ENCODE measurements at regions not wholly inside any gene's neighbourhood (a gene's known extent, or its start where the extent isn't known, plus 50 kb on each side); places are given as distances from the start of the nearest gene placed in this dataset.

DNA sequence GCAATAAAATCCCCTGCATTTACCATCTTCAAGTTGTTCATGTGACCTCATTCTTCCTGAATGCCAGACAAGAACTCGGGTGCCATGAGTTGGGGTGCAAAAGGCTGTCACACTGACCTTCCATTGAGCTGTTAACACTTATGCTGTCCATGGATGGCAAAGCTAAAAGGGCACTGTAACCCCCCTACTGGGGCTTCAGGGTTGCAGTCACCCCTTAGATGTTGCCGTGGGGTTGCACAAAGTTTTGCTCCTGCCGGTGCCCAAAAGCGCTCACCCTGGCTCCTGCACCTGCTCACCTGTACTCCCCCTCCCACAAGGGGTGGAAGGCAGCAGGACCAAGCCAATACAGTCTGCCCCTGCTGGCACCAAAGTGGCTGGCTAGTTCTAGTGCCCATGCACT, 208.2 kb downstream of the RHOU start:
- TF ChIP-seq POLR2A (IDR thresholded peaks at IDR 0.05; ENCODE audit: low read depth, low read length), result no peak
- TF ChIP-seq POLR2AphosphoS5 (IDR thresholded peaks at IDR 0.05; ENCODE audit: low read depth, low read length), result no peak
- no peak for TF ChIP-seq TAF1 (IDR thresholded peaks at IDR 0.05; ENCODE audit: low read depth, low read length)
- TF ChIP-seq PAX5 (IDR thresholded peaks at IDR 0.05; ENCODE audit: insufficient read depth, low read length, severe bottlenecking), result no peak
- TF ChIP-seq POU2F2 (IDR thresholded peaks at IDR 0.05; ENCODE audit: low read depth, low read length), result no peak
- no peak for TF ChIP-seq SPI1 (IDR thresholded peaks at IDR 0.05; ENCODE audit: low read depth, low read length)

Data from GM12891 (cell line).